ENCODE measurements at regions not wholly inside any gene's neighbourhood (a gene's known extent, or its start where the extent isn't known, plus 50 kb on each side); places are given as distances from the start of the nearest gene placed in this dataset.
A peak's percentile ranks its signal among the peaks of the same experiment; 100 is the strongest.
"Not testable (repeated sequence)": the region's sequence is repeated elsewhere in the genome, so short reads cannot be mapped to it uniquely, and the experiment has no call there.

DNA sequence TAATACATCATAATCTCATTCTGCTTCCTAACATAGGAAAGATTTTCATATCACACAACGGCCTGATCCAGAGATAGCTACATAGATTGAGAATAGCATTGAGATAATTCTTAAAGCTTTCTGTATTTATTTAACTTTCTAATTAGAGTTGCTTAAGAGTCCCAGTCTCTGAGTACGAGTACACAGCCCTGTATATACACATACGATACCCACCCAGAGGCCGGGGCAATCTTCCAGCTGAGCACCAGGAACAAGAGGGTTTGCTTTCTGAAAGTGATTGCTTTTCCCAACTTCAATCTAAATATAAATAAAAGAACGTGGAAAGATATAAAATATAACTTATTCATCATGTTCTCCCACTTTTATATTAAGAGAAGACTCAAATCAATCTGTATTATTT lies 313.8 kb downstream of the COL12A1 start:
- TF ChIP-seq, protein P1, sequence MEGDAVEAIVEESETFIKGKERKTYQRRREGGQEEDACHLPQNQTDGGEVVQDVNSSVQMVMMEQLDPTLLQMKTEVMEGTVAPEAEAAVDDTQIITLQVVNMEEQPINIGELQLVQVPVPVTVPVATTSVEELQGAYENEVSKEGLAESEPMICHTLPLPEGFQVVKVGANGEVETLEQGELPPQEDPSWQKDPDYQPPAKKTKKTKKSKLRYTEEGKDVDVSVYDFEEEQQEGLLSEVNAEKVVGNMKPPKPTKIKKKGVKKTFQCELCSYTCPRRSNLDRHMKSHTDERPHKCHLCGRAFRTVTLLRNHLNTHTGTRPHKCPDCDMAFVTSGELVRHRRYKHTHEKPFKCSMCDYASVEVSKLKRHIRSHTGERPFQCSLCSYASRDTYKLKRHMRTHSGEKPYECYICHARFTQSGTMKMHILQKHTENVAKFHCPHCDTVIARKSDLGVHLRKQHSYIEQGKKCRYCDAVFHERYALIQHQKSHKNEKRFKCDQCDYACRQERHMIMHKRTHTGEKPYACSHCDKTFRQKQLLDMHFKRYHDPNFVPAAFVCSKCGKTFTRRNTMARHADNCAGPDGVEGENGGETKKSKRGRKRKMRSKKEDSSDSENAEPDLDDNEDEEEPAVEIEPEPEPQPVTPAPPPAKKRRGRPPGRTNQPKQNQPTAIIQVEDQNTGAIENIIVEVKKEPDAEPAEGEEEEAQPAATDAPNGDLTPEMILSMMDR (IDR thresholded peaks at IDR 0.05; ENCODE audit: borderline replicate concordance, extremely low read depth, insufficient read depth) = no peak
- intact Hi-C loops (cut with DNase I) = no loop called here

DNA sequence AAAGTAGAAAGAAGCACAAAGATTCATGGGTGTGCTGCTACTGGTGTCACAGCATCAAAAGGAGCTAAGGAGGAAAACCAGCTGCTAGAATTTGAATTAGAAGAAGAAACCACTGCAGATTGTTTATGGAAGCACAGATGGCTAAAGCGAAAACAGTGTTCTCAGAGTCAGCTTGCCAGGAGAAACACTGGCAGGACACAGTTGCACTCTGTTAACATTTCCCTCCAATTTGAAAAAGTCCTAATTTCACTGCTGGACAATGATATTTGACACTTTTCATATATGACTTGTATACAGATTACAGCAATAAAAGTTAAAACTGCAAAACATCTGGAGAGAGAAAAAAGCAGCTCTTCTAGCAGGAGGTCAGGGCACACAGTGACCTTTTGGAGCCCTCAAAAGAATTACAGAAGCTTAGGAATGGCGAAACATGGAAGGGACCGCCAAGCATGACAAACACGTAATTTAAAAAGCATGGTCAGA lies 314.5 kb downstream of the COL12A1 start:
- DNase-seq = peak in 4 of 5 donors; percentile 43 to 93 (median 64)

More for the DNA sequence above, 313.8 kb downstream of the COL12A1 start:
- DNase-seq = no peak
- Histone ChIP-seq H3K4me3 (ENCODE audit: low read length in 3 of 3) (no peak overlapping the region), H3K27me3 (ENCODE audit: control insufficient read depth, insufficient read depth, low read length) (no peaks in the 10 kb centered on the region), H3K36me3 (ENCODE audit: control insufficient read depth in 2 of 3, insufficient read depth in 3 of 3, low read length in 3 of 3) (no peaks in the 10 kb centered on the region), H3K9me3 (ENCODE audit: control insufficient read depth in 2 of 3, insufficient read depth in 1 of 3, low read length in 3 of 3) (no peaks in the 10 kb centered on the region), H3K4me1 (ENCODE audit: control insufficient read depth in 2 of 3, insufficient read depth in 2 of 3, low read depth in 1 of 3, low read length in 3 of 3) (no peaks in the 10 kb centered on the region), H3K9ac (ENCODE audit: low read length in 3 of 3) (no peak overlapping the region), H3K27ac (ENCODE audit: low read depth in 2 of 2, low read length in 2 of 2) (no peak overlapping the region)
- FAIRE-seq = no peak

DNA sequence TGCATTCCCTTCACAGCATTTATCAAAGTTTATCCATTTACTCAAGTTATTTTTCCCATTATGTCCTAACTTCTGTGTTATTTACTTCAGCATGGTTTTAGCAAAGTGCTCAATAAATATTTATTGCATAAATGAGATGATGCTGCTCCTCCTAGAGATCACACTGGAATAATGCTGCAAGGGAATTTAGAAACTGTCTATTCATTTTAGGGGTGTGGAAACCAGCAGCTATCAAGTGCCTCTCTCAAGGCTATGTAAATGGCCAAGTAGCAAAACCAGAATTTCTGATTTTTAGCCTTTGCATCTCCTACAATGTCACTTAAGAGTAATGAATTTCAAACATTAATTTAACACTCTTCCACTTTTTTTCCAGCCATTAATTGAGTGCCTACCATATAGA lies 316.2 kb downstream of the COL12A1 start:
- no peak overlapping the region for H3K9ac ChIP-seq (ENCODE audit: low read length in 3 of 3)
- no peak overlapping the region for H3K27ac ChIP-seq (ENCODE audit: low read depth in 2 of 2, low read length in 2 of 2)
- no peaks in the 10 kb centered on the region for H3K4me1 ChIP-seq (ENCODE audit: control insufficient read depth in 2 of 3, insufficient read depth in 2 of 3, low read depth in 1 of 3, low read length in 3 of 3)
- no peak overlapping the region for H3K4me3 ChIP-seq (ENCODE audit: low read length in 3 of 3)
- no peaks in the 10 kb centered on the region for H3K27me3 ChIP-seq (ENCODE audit: control insufficient read depth, insufficient read depth, low read length)
- H3K36me3 ChIP-seq (ENCODE audit: control insufficient read depth in 2 of 3, insufficient read depth in 3 of 3, low read length in 3 of 3) = no peaks in the 10 kb centered on the region
- intact Hi-C loops (cut with DNase I) = no loop called here
- no peaks in the 10 kb centered on the region for H3K9me3 ChIP-seq (ENCODE audit: control insufficient read depth in 2 of 3, insufficient read depth in 1 of 3, low read length in 3 of 3)
- DNase-seq = no peak
- no peak for FAIRE-seq
- TF ChIP-seq, protein P1 (IDR thresholded peaks at IDR 0.05; ENCODE audit: borderline replicate concordance, extremely low read depth, insufficient read depth) = no peak

More for the DNA sequence above, 314.5 kb downstream of the COL12A1 start:
- no peak overlapping the region for H3K9ac ChIP-seq (ENCODE audit: low read length in 3 of 3)
- H3K9me3 ChIP-seq (ENCODE audit: control insufficient read depth in 2 of 3, insufficient read depth in 1 of 3, low read length in 3 of 3) = no peaks in the 10 kb centered on the region
- H3K27me3 ChIP-seq (ENCODE audit: control insufficient read depth, insufficient read depth, low read length) = no peaks in the 10 kb centered on the region
- intact Hi-C loops (cut with DNase I) = no loop called here
- no peaks in the 10 kb centered on the region for H3K4me1 ChIP-seq (ENCODE audit: control insufficient read depth in 2 of 3, insufficient read depth in 2 of 3, low read depth in 1 of 3, low read length in 3 of 3)
- H3K36me3 ChIP-seq (ENCODE audit: control insufficient read depth in 2 of 3, insufficient read depth in 3 of 3, low read length in 3 of 3) = no peaks in the 10 kb centered on the region
- no peak for FAIRE-seq
- H3K27ac ChIP-seq (ENCODE audit: low read depth in 2 of 2, low read length in 2 of 2) = no peak overlapping the region
- no peak overlapping the region for H3K4me3 ChIP-seq (ENCODE audit: low read length in 3 of 3)
- TF ChIP-seq, protein P1 (IDR thresholded peaks at IDR 0.05; ENCODE audit: borderline replicate concordance, extremely low read depth, insufficient read depth) = no peak

DNA sequence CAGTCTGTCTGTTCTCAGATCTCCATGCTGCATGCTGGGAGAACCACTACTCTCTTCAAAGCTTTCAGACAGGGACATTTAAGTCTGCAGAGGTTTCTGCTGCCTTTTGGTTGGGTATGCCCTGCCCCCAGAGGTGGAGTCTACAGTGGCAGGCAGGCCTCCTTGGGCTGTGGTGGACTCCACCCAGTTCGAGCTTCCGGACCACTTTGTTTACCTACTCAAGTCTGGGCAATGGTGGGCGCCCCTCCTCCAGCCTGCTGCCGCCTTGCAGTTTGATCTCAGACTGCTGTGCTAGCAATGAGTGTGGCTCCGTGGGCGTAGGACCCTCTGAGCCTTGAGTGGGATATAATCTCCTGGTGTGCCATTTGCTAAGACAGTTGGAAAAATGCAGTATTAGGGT lies 317.1 kb downstream of the COL12A1 start:
- H3K4me3 ChIP-seq (ENCODE audit: low read length in 3 of 3); intact Hi-C loops (cut with DNase I); H3K4me1 ChIP-seq (ENCODE audit: control insufficient read depth in 2 of 3, insufficient read depth in 2 of 3, low read depth in 1 of 3, low read length in 3 of 3); H3K27me3 ChIP-seq (ENCODE audit: control insufficient read depth, insufficient read depth, low read length); H3K27ac ChIP-seq (ENCODE audit: low read depth in 2 of 2, low read length in 2 of 2); H3K36me3 ChIP-seq (ENCODE audit: control insufficient read depth in 2 of 3, insufficient read depth in 3 of 3, low read length in 3 of 3); FAIRE-seq; H3K9ac ChIP-seq (ENCODE audit: low read length in 3 of 3); H3K9me3 ChIP-seq (ENCODE audit: control insufficient read depth in 2 of 3, insufficient read depth in 1 of 3, low read length in 3 of 3): not testable (repeated sequence)
- DNase-seq = peak in 1 of 5 donors; percentile 66
